Non-pigmented ciliary epithelial cell (primary cell): ENCODE measurements at regions not wholly inside any gene's neighbourhood (a gene's known extent, or its start where the extent isn't known, plus 50 kb on each side); places are given as distances from the start of the nearest gene placed in this dataset.
"Not testable (repeated sequence)": the region's sequence is repeated elsewhere in the genome, so short reads cannot be mapped to it uniquely, and the experiment has no call there.

ENCODE experiments used
- DNase-seq: peaks from one replicate; pipeline ENCODE4 v3.0.0-alpha.2; 2010; ENCODE audit warnings: low read depth

DNA sequence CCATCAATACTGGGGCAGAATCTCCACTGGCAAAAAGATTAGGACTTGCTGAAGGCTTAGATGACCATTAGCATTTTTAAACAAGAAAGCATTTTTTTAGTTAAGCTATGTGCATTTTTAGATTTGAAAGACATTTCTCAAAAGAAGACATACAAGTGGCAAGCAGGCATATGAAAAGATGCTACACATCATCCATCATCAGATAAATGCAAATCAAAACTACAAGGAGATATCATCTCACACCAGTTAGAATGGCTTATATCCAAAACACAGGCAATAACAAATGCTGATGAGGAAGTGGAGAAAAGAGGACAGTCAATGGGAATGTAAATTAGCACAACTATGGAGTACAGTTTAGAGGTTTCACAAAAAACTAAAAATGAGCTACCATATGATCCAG is 195.6 kb upstream of the TNC start:
- no peak for DNase-seq

DNA sequence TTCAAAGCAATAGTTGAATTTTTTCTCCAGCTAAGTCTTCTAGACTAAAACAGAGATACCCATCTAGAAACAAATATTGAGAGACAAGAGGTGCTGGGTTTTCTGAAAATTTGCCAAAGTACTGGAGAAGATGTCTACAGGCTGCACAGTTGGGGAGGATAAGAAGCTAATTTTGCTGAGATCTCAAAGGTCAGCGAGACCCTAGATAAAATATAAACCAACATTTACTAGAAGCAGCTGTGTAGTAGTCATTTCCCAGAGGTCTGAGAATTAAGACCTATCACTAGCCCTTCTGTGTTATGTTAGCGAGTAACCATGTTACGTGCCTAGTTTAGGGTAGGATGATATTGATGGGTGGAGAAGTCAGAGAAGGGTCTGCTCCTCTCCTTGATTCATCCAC is 208.5 kb upstream of the TNC start:
- no peak for DNase-seq

DNA sequence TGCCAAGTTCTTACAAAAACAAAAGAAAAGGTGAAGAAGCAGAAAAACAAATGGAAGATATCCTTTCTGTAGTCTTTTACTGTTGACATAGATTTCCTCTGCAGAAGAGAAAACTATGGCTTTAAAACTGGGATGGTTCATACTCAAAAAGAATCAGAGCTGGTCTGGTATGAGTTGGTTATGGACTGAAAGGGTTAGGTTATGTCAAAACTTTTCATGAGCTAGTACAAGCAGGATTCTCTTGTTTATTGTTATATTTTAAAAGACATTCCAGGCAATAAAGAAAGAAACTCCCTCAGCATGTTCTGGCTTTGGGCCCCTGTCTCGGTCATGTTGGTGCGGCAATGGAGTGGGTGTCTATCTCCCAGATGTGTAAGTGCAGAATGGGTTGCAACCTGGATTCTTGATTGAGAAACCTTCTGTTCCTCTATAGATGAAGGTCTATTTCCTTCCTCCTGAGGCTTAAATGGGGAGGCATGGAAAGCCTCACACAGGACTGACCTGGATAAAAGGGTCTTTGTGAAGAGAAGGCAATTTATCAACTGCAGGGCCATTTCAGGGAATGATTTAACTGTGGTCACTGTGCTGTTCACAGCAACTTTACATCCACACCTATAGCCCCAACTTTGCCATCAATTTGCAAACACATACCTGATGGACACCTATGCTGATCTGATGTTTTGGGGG is 209.6 kb upstream of the TNC start:
- no peak for DNase-seq

DNA sequence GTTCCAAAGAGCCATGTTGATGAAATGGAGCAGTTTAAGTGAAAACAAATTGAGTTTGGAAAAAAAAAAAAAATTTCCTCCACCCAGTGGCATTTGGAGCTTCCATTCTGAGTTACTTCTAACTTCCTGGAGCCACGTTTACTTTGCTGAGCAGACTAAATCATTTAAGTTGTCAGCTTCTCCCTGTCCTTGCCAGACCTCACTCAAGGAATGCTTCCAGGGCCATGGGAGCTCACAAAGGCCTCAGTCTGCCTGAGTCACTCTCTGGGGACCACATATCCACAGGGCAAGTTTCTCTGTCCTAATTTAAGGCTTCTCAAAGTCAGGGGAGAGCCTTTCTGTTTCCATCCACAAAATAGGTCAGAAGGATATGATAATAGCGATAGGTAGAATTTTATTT is 210.3 kb upstream of the TNC start:
- no peak for DNase-seq

DNA sequence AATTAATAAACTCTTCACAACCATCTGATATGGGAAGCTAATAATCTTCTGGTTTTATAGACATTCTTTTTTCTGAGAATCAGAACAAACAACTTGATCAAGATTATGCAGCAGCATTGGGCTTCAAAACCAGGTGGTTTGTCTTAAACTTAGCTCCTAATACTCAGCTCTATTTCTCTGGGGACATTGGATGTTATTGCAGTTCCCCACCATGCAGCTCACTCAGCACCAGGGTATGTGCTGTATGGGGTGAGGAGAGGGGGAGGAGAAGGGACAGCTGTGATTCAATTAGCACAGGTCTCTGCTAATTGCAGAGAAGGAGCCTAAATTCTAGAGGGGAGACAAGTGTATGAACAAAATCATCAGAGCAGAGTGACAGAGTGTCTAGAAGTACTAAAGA is 210.7 kb upstream of the TNC start:
- DNase-seq: no peak

DNA sequence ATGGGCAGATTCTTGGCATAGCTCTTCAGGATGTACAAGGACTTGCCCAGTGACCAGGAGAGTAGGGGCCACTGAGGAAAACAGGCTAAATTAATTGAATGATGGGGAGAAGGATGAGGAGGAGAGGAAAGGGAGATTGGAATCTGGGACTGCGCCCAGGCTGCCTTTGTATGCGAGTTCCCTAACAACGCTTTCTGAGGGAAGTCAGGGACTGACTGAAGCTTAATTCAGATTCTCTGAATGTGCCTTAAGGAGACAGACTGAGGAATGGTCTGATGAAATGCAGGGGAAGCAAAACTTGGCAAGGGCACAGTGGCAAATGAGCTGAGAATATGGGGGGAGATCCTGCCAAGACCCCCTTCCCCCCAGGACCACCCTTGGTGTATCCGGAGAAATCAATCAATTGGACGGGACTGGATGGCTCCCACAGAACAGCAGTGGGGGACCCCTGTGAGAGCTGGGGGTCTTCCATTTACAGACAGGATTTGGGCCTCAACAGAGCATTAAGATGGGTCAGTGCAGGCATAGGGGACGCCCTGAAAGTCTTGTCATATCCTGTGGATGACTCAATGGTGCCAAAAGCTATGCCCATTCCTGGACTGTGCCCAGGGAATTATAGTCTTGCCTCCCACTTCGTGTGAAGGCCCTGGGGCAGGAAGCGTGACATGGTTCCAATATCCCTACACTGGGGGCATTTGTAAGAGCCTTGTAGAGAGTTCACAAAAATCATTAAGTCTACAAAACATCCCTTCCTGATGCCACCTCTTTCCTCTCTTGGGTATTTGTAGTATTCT is 215.5 kb upstream of the TNC start:
- DNase-seq: no peak

DNA sequence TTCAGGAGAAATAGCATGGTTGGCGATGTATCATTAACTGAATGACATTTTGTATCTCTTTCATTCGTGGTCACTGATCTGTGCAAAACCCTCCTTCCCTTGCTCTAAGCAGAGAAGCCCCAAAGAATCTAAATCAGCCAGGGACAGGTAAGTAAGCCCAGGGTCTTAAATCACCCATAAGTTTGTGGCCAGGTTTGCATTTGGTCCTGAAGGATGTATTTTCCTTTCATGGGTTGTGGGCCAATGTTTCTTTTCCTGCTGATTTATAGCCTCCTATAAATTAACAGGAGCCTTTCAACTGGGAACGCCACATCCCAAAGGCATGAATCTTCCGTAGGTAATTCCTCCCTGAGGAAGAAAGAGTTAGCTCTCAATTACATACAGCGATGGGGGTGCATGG is 217.5 kb upstream of the TNC start:
- DNase-seq: no peak

DNA sequence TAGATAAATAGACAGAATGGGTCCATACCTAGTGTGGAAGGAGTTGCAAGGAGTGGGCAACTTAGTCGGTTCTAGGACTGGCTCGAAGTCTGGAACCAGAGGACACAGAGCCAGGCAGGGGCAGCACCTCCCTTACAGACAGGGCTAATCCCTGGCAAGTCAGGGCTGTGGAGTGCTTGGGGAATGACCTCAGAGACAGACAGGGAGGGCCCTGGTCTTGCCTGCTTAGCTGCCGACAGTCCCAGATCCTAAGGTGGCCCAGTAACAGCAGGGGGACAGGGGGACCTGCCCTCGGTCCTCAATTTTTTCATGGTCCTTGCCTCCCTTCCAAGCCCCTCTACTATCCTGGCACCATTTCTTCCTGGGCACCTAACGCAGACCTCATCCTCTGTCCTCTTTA is 222.4 kb upstream of the TNC start:
- no peak for DNase-seq

DNA sequence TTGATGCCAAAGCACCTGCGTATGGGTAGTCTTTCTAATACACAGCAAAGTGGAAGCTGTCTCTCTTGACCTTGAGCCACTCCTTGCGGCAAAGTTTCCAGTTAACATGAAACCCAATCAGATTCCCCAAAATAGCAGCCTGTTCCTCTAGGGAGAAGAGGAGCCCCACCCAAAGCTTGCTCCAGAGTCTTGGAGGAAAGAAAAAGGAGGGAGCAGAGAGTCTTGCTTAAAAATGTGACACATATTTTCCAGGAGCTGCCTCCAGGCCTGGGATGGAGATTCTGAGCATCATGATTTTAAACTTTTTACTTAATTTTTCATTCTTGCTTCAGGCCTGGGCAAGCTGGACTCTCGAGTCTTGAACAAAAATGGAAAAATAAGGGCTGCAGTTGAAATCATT is 223.5 kb upstream of the TNC start:
- DNase-seq: no peak

DNA sequence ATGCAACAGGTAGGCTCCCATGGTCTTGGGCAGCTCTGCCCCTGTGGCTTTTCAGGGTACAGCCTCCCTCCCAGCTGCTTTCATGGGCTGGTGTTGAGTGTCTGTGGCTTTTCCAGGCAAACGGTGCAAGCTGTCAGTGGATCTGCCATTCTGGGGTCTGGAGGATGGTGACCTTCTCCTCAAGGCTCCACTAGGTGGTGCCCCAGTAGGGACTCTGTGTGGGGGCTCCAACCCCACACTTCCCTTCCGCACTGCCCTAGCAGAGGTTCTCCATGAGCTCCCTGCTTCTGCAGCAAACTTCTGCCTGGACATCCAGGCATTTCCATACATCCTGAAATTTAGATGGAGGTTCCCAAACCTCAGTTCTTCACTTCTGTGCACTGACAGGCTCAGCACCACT is 229.8 kb upstream of the TNC start:
- not testable (repeated sequence) for DNase-seq

DNA sequence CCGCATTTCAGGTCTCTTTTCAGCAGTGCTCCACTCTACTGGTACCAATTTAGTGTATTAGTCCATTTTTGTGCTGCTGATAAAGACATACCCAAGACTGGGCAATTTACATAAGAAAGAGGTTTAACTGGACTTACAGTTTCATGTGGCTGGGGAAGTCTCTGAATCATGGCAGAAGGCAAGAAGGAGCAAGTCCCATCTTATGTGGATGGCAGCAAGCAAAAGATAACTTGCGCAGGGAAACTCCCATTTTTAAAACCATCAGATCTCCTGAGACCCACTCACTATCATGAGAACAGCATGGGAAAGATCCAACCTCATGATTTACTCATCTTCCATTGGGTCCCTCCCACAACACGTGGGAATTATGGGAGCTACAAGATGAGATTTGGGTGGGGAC is 231.0 kb upstream of the TNC start:
- not testable (repeated sequence) for DNase-seq

DNA sequence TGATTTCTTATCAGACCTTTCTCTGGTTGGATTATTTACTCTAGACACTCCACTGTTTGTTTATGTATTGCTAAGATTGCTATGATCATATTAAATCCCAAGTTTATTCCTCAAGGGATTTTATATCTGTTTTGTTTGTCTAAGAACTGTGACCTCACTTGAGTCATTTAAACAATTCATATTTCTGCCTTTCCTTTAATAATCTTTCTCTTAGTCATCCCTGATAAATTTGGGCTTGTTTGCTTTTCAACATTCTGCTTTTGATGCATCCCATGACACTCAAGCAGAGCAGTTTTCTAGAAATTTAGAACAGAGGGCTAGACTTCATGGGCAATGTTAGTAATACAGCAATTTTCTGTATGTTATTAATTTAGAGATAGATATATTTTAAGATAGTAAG is 231.6 kb upstream of the TNC start:
- DNase-seq: no peak

DNA sequence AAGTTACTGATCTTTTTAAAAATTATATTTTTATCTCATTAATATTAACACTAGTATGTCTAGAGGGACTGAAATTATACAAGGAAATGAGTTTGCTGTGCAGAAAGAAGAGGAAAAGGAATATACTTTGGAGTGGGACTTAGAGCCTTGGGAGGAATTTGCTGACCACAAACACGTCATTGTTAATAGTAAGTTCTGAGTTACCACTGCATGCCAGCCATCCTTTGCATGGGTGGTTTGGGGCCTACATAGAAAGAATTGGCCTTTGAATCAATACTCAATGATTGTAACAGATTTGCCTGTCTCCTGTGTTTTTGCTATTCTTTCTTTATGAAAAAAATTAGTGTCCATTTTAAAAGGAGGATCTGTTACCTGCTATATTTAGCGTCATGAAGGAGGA is 232.6 kb upstream of the TNC start:
- DNase-seq: no peak

DNA sequence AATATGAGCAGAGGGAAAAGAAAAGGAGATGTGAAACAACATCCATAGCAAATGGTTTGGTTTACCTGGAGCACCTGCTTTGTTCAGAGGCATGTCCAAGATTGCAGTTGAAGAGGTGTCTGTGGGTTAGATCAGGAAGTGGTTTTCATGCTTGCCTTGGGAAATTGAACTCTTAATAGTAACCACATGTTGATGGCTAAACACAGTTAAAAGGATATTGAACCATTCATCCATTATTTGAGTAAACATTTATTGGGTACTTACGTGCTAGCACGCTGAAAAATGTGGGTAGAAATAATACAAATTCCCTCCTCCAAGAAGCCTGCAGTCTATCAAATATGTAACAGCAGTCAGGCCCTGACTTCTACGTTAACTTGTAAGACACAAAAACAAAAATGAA is 235.7 kb upstream of the TNC start:
- no peak for DNase-seq

DNA sequence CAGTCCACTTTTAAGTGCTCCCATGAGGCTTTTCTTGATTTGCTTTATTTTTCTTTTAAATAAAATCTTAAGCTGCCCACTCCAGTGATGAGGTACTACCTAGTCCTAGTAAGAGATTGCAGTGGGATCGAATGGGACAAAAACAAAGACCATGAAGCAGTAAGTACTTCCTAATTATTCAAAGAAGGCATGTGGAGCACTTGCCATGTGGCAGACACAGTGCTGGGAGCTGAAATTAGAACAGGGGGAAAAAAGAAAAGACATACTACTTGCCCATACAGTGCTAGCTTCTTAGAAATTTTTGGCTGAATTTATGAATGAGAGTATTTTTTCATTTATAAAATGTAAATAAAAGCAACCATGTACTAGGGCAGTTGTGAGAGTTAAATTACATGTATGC is 239.9 kb upstream of the TNC start:
- no peak for DNase-seq

DNA sequence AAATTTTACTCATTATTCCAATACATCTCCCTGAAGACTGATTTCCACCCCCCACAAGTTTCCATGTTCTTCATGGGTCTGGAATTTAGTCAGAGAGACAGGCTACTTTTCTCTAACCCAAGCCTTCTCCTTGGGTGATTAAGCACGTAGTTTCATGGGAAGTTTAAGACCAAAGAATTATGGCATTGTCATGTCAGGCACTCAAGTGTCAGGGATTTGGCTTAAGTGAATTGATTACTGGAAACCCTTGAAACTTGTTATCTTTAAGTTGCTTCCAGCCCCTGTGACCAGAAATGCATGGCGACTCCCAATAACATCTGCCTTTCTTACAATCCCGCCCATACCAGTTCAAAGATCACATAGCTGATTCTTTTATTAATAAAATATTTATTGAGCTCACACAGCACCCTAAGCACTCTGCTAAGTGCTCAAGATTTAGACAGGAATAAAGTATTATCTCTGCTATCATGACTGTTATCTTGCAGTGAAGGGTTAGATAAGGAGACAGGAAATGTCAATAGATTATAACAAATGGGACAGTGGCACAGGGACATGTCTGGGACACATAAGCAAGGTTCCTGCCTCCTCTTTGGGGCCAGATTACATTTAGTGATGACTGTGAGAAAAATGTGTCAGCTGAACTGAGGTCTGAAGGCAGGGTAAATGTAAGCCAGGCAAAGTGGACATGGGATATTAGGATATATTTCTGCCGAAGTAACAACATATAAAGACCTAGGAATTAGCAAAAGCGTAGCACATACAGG is 241.2 kb upstream of the TNC start:
- DNase-seq: no peak

DNA sequence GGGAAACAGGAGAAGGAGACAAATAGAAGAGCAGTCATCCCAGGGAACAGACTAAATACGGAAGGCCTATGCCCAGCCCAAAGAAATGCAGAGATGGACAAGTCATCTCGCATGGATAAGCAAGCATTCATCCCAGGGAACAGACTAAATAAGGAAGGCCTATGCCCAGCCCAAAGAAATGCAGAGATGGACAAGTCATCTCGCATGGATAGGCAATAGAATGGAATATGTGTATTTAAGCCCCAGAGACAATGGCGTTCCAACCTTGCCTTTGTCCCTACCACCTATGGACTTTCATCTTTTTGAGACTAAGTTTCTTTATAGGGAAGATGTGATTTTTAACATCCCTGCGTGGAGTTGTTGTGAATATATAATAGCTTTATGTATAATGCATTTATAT is 242.2 kb upstream of the TNC start:
- DNase-seq: no peak

DNA sequence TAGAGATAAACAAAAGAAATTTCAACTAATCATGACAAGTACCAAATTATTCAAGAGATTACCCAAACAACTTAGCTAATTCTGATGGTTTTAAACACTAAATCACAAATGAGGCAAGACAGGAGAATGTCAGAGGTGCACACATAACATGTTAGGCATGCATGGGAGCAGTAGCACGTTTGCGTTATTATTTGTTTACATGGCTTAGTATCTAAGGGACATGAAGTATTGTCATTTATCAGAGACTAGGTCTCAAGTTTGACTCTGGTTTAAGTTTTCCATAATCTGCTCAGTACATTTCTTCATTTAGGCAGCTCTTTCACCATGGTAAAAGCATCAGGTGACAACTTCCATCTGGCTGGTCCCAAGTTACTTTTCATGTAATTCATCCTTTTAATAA is 244.1 kb upstream of the TNC start:
- no peak for DNase-seq

DNA sequence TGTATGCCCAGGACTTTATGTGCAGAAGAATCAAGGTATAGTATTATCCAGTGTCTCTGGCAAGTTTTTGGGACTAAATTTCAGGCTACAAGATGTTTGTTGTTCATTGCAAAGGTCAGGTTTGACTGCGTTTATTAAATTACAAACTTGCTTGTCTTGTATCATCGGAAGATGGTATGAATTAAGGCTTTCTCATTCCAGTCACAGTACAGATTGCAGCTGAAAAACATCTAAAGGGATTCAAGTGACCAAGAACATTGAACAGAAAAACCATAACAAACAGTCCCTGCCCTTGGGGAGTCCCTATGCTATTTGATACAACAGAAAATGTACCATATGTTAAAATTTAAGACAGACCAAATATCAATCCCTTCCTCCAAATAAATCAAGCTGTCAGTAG is 244.7 kb upstream of the TNC start:
- DNase-seq: no peak

DNA sequence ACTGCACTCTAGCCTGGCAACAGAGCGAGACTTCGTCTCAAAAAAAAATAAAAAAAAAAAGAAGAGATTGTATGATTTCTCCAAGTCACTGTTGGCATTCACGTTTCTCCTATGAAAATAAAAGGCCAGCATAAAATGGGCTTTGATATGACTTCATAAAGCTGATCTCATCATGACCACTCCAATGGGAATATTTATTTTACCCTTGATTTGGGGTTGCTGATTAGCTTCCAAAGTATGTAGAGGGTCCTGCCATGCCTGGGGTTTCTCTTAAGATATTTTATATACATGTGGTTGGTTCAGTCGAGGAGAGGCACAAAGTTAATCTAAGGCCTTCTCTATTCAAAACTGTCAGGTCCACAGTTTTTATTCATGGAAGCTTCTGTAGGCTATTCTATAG is 247.0 kb upstream of the TNC start:
- no peak for DNase-seq

DNA sequence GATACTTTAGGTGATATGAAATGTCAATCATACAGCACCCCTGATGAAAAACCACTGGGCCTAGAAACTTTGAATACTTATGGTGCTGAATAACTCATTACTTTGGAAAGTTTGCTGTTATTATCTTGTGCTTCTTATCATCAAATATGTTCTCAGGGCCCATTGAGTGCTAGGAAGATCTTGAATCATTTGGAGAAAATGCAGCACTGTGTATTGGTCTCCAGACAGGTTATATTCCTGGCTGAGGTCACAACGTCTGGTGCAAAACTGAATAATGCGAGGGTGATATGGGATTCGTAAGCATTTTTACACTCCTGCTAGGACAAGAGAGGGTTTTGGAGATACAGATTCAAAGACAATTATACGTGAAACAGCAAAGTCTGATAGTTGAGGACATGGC is 249.4 kb upstream of the TNC start:
- DNase-seq: no peak

DNA sequence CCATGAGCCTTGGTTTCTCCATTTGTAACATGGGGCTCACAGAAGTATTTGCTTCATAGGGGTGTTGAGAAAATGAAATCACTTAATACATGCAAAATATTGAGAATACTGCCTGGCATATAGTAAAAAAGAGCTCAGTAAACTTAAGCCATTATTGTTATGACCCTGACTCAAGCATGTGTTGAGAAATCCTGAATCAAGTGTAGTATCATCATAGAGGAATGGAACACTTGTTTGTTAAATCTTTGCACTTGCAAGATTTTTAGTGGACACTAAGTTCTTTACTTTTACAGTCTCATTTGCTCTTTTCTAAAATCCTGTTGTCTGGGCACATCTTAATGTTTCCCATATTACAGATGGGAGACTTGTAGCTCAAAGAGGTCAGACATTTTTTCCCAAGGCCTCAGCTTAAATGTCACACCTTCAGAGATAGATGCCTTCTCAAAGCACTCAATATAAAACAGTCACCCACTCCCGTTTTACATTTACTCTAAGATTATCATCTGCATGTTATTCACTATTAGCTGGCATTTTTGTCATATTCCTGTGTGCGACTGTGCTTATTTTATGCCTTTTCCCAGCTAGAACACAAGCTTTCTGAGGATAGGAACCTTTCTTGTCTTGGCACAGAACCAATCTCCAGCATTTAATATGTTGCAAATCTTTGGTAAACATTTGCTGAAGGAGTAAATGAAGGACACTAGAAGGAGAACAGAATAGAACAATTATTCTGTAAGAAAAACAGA is 250.0 kb upstream of the TNC start:
- no peak for DNase-seq
